Neuronal stem cell (in vitro differentiated cells): ENCODE measurements at regions not wholly inside any gene's neighbourhood (a gene's known extent, or its start where the extent isn't known, plus 50 kb on each side); places are given as distances from the start of the nearest gene placed in this dataset.
"Not testable (repeated sequence)": the region's sequence is repeated elsewhere in the genome, so short reads cannot be mapped to it uniquely, and the experiment has no call there.

Experiments used
- DNase-seq: peaks from one replicate; pipeline ENCODE4 v3.0.0-alpha.2; 2013; ENCODE audit warnings: low spot score
- H2AFZ ChIP-seq: one replicate; pipeline ENCODE4 v1.6.1; 2013; ENCODE audit warnings: mild to moderate bottlenecking, low read length, inconsistent platforms
- H2AK5ac ChIP-seq: 2 replicates; pipeline ENCODE4 v1.6.1; 2013; ENCODE audit warnings: low read depth, mild to moderate bottlenecking, inconsistent platforms, low read length, moderate library complexity, mixed read lengths
- H2BK120ac ChIP-seq: 2 replicates; pipeline ENCODE4 v1.6.1; 2013; ENCODE audit warnings: low read depth, mild to moderate bottlenecking, inconsistent platforms, low read length, moderate library complexity, mixed read lengths
- H2BK12ac ChIP-seq: one replicate; pipeline ENCODE4 v1.6.1; 2013; ENCODE audit warnings: low read length, inconsistent platforms
- H2BK15ac ChIP-seq: 2 replicates; pipeline ENCODE4 v1.6.1; 2013; ENCODE audit warnings: mild to moderate bottlenecking, low read length, inconsistent platforms, mixed read lengths
- H2BK5ac ChIP-seq: one replicate; pipeline ENCODE4 v1.6.1; 2013; ENCODE audit warnings: inconsistent platforms, mild to moderate bottlenecking, low read length, moderate library complexity
- H3K14ac ChIP-seq: one replicate; pipeline ENCODE4 v1.6.1; 2013; ENCODE audit warnings: low read length, inconsistent platforms
- H3K18ac ChIP-seq: 2 replicates; pipeline ENCODE4 v1.6.1; 2013; ENCODE audit warnings: low read length, inconsistent platforms
- H3K23ac ChIP-seq: 2 replicates; pipeline ENCODE4 v1.6.1; 2013; ENCODE audit warnings: low read depth, mild to moderate bottlenecking, mixed read lengths, low read length, inconsistent platforms; ENCODE audit not compliant: poor library complexity
- H3K27ac ChIP-seq: replicated peaks from 3 replicates; pipeline ENCODE4 v1.5.1; 2013; ENCODE audit warnings: low read length, inconsistent platforms
- H3K27me3 ChIP-seq, 3 experiments: 2 replicates each; pipeline ENCODE4 v1.6.1; 2013; ENCODE audit warnings: low read length in 3 of 3, mild to moderate bottlenecking in 2 of 3, inconsistent platforms in 1 of 3, low read depth in 1 of 3, mixed read lengths in 1 of 3, moderate library complexity in 1 of 3; ENCODE audit not compliant: control insufficient read depth in 3 of 3, insufficient read depth in 3 of 3
- H3K36me3 ChIP-seq, 2 donors: replicated peaks in 1 of 2; 2 replicates each; pipeline ENCODE4 v1.6.1; 2013; ENCODE audit warnings: low read length in 2 of 2; ENCODE audit not compliant: control insufficient read depth in 2 of 2, insufficient read depth in 2 of 2
- H3K4ac ChIP-seq: 2 replicates; pipeline ENCODE4 v1.6.1; 2013; ENCODE audit warnings: inconsistent platforms, mild to moderate bottlenecking, low read length, moderate library complexity
- H3K4me1 ChIP-seq, 2 donors: 1 replicate in 1 of 2; 2 replicates in 1 of 2; pipeline ENCODE4 v1.6.1; 2013; ENCODE audit warnings: low read length in 2 of 2, low read depth in 1 of 2; ENCODE audit not compliant: control insufficient read depth in 2 of 2, insufficient read depth in 1 of 2
- H3K4me2 ChIP-seq: one replicate; pipeline ENCODE4 v1.6.1; 2013; ENCODE audit warnings: mild to moderate bottlenecking, low read length, inconsistent platforms; ENCODE audit not compliant: insufficient read depth, poor library complexity, severe bottlenecking
- H3K4me3 ChIP-seq, 2 donors: 2 replicates each; pipeline ENCODE4 v1.5.1; 2013; ENCODE audit warnings: low read length in 2 of 2, mild to moderate bottlenecking in 2 of 2, inconsistent platforms in 1 of 2, moderate library complexity in 1 of 2
- H3K79me1 ChIP-seq: one replicate; pipeline ENCODE4 v1.6.1; 2013; ENCODE audit warnings: low read depth, mild to moderate bottlenecking, inconsistent platforms, low read length, moderate library complexity
- H3K9ac ChIP-seq: one replicate; pipeline ENCODE4 v1.6.1; 2013; ENCODE audit warnings: mild to moderate bottlenecking, low read depth, low read length, inconsistent platforms; ENCODE audit not compliant: poor library complexity
- H3K9me3 ChIP-seq, 2 donors: replicated peaks in 1 of 2; 2 replicates each; pipeline versions ENCODE3 to v1.6.1; 2013; ENCODE audit warnings: low read length in 2 of 2, mild to moderate bottlenecking in 2 of 2, inconsistent platforms in 1 of 2, low read depth in 1 of 2, mixed read lengths in 1 of 2, moderate library complexity in 1 of 2; ENCODE audit not compliant: control insufficient read depth in 2 of 2, insufficient read depth in 1 of 2
- H4K8ac ChIP-seq: one replicate; pipeline ENCODE4 v1.6.1; 2013; ENCODE audit warnings: low read depth, mild to moderate bottlenecking, inconsistent platforms, low read length, moderate library complexity
- H4K91ac ChIP-seq: one replicate; pipeline ENCODE4 v1.6.1; 2013; ENCODE audit warnings: low read length, low read depth, mild to moderate bottlenecking, inconsistent platforms; ENCODE audit not compliant: poor library complexity
- WGBS, 2 donors: extraction: QIAGEN DNeasy Blood & Tissue Kit; methylation state at CpG; one replicate each; pipeline ENCODE4 v1.1.7; 2013; ENCODE audit warnings: missing lambda C conversion rate in 2 of 2, mixed read lengths in 1 of 2; ENCODE audit not compliant: insufficient read length in 2 of 2, insufficient replicate concordance in 1 of 2; ENCODE audit errors: extremely low coverage in 2 of 2; 5-methylcytosine and 5-hydroxymethylcytosine counted together

- no peak overlapping the region for H4K8ac ChIP-seq
- no peaks in the 10 kb centered on the region for H3K4me1 ChIP-seq
- H3K27me3 ChIP-seq = peaks cover 0 to 12% (median 0%) of the 10 kb centered on the region in 3 experiments
- no peak overlapping the region for H3K18ac ChIP-seq
- H2AFZ ChIP-seq = no peak overlapping the region
- no peak overlapping the region for H2BK120ac ChIP-seq
- peaks cover 0 to 16% of the 10 kb centered on the region in 2 donors for H3K9me3 ChIP-seq
- no peak overlapping the region for H3K9ac ChIP-seq
- H3K4me2 ChIP-seq = no peak overlapping the region
- H2BK15ac ChIP-seq = no peak overlapping the region
- no peak overlapping the region for H3K27ac ChIP-seq
- H2AK5ac ChIP-seq = no peak overlapping the region
- H3K36me3 ChIP-seq = no peaks in the 10 kb centered on the region
- no peak overlapping the region for H3K14ac ChIP-seq
- no peaks in the 10 kb centered on the region for H3K79me1 ChIP-seq
- H2BK12ac ChIP-seq = no peak overlapping the region
- no peak overlapping the region for H3K23ac ChIP-seq
- H3K4me3 ChIP-seq = no peak overlapping the region
- H2BK5ac ChIP-seq = no peak overlapping the region
- no peak overlapping the region for H4K91ac ChIP-seq
- no peak for DNase-seq
- H3K4ac ChIP-seq = no peak overlapping the region
These were observed 95.4 kb upstream of the RNU6-1 start for GRCh38 chr15:67935244-67935643.

GRCh38 chr15:67936258-67936657 lies 96.4 kb upstream of the RNU6-1 start:
- Histone ChIP-seq H2AK5ac (no peak overlapping the region), H3K27ac (no peak overlapping the region), H3K23ac (no peak overlapping the region), H4K8ac (no peak overlapping the region), H3K4me1 (no peaks in the 10 kb centered on the region), H3K4ac (no peak overlapping the region), H3K14ac (no peak overlapping the region), H3K9me3 (peaks cover 0 to 16% of the 10 kb centered on the region in 2 donors), H3K79me1 (no peaks in the 10 kb centered on the region), H2BK5ac (no peak overlapping the region), H3K36me3 (no peaks in the 10 kb centered on the region), H2BK12ac (no peak overlapping the region), H3K27me3 (peaks cover 0 to 12% (median 0%) of the 10 kb centered on the region in 3 experiments), H3K4me3 (no peak overlapping the region), H4K91ac (no peak overlapping the region), H3K4me2 (no peak overlapping the region), H2BK120ac (no peak overlapping the region), H3K18ac (no peak overlapping the region), H2AFZ (no peak overlapping the region), H2BK15ac (no peak overlapping the region), H3K9ac (no peak overlapping the region)
- no peak for DNase-seq
- WGBS, 2 donors = no CpG with 5 or more reads among the region's 5 CpGs

DNA sequence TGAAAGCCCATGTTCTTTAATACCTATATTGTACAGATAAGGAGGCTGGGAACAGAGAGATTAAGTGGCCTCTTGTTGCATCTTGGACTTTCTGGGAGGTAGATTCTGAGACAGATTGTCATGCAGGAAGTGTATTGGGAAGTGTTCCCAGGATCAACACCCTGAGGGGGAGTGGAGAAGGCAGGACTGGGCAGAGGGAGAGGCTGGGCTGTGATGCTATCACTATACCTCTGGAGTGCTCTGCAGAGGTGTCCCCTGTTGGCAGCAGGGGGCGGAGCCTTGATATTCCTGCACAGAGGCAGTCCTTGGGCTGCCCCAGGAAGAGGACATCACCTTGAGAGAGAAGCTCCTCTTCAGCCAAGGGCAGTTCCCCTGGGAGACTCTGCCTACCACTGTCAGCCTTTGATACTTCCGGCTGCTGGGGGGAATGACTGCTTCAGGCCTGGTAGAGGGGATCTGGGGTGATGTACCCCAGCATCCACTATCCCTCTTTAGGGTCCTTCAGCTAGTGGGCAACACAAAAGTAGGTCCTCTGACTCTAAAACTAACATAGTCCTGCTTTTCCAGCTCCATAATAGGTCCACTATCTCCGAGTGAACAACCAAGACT lies 97.4 kb upstream of the RNU6-1 start:
- Histone ChIP-seq H2BK12ac (no peak overlapping the region), H2BK120ac (no peak overlapping the region), H4K91ac (no peak overlapping the region), H2BK15ac (no peak overlapping the region), H2BK5ac (no peak overlapping the region), H3K79me1 (no peaks in the 10 kb centered on the region), H3K27ac (no peak overlapping the region), H3K4me2 (no peak overlapping the region), H3K4ac (no peak overlapping the region), H3K4me3 (no peak overlapping the region), H3K18ac (no peak overlapping the region), H2AFZ (no peak overlapping the region), H3K9ac (no peak overlapping the region), H3K4me1 (no peaks in the 10 kb centered on the region), H3K23ac (no peak overlapping the region), H3K27me3 (peaks cover 0 to 12% (median 0%) of the 10 kb centered on the region in 3 experiments), H2AK5ac (no peak overlapping the region), H3K14ac (no peak overlapping the region), H3K9me3 (peaks cover 0 to 16% of the 10 kb centered on the region in 2 donors), H4K8ac (no peak overlapping the region), H3K36me3 (no peaks in the 10 kb centered on the region)
- no peak for DNase-seq
- no CpG with 5 or more reads among the region's 3 CpGs for WGBS, 2 donors

- not testable (repeated sequence) for H3K27ac ChIP-seq, H2BK120ac ChIP-seq, H3K14ac ChIP-seq, H2BK15ac ChIP-seq, H3K4me3 ChIP-seq, H3K4ac ChIP-seq, DNase-seq, H3K36me3 ChIP-seq, H4K8ac ChIP-seq, H3K23ac ChIP-seq, H3K4me2 ChIP-seq, H3K9ac ChIP-seq, H2BK12ac ChIP-seq, H3K4me1 ChIP-seq, H4K91ac ChIP-seq, H3K79me1 ChIP-seq, H3K27me3 ChIP-seq, H3K18ac ChIP-seq, H2AK5ac ChIP-seq, H2AFZ ChIP-seq, H2BK5ac ChIP-seq
- H3K9me3 ChIP-seq = peaks cover 0 to 16% of the 10 kb centered on the region in 2 donors
- no CpG with 5 or more reads among the region's 5 CpGs for WGBS, 2 donors
These were observed 99.3 kb upstream of the RNU6-1 start for GRCh38 chr15:67939179-67939578.
